ENCODE measurements at regions not wholly inside any gene's neighbourhood (a gene's known extent, or its start where the extent isn't known, plus 50 kb on each side); places are given as distances from the start of the nearest gene placed in this dataset.

GRCh38 chr2:217064234-217065011, 204.6 kb upstream of the TNP1 start:
- in situ Hi-C loops (cut with MboI; ENCODE audit: low sequenced_read_pairs): no loop called here

- in situ Hi-C loops (cut with MboI; ENCODE audit: low sequenced_read_pairs): no loop called here
Observed at GRCh38 chr2:217063238-217063755, 203.4 kb upstream of the TNP1 start.

GRCh38 chr2:217062768-217063167, 202.9 kb upstream of the TNP1 start:
- in situ Hi-C loops (cut with MboI; ENCODE audit: low sequenced_read_pairs): no loop called here

- in situ Hi-C loops (cut with MboI; ENCODE audit: low sequenced_read_pairs): no loop called here
Observed at GRCh38 chr2:217061916-217062505, 202.1 kb upstream of the TNP1 start.

GRCh38 chr2:217060951-217061547, 201.2 kb upstream of the TNP1 start:
- in situ Hi-C loops (cut with MboI; ENCODE audit: low sequenced_read_pairs): no loop called here

GRCh38 chr2:217060516-217060915, 200.7 kb upstream of the TNP1 start:
- in situ Hi-C loops (cut with MboI; ENCODE audit: low sequenced_read_pairs): no loop called here

- in situ Hi-C loops (cut with MboI; ENCODE audit: low sequenced_read_pairs): no loop called here
Observed at GRCh38 chr2:217058791-217059755, 199.2 kb upstream of the TNP1 start.

GRCh38 chr2:217057773-217058172, 197.9 kb upstream of the TNP1 start:
- in situ Hi-C loops (cut with MboI; ENCODE audit: low sequenced_read_pairs): no loop called here

- in situ Hi-C loops (cut with MboI; ENCODE audit: low sequenced_read_pairs): no loop called here
Observed at GRCh38 chr2:217055624-217056023, 195.8 kb upstream of the TNP1 start.

- in situ Hi-C loops (cut with MboI; ENCODE audit: low sequenced_read_pairs): no loop called here
Observed at GRCh38 chr2:217054791-217055190, 194.9 kb upstream of the TNP1 start.

GRCh38 chr2:217052856-217053577, 193.2 kb upstream of the TNP1 start:
- in situ Hi-C loops (cut with MboI; ENCODE audit: low sequenced_read_pairs): no loop called here

GRCh38 chr2:217051416-217051815, 191.6 kb upstream of the TNP1 start:
- in situ Hi-C loops (cut with MboI; ENCODE audit: low sequenced_read_pairs): no loop called here

GRCh38 chr2:217049956-217050355, 190.1 kb upstream of the TNP1 start:
- in situ Hi-C loops (cut with MboI; ENCODE audit: low sequenced_read_pairs): no loop called here

- in situ Hi-C loops (cut with MboI; ENCODE audit: low sequenced_read_pairs): no loop called here
Observed at GRCh38 chr2:217049422-217049821, 189.6 kb upstream of the TNP1 start.

GRCh38 chr2:217048730-217049129, 188.9 kb upstream of the TNP1 start:
- in situ Hi-C loops (cut with MboI; ENCODE audit: low sequenced_read_pairs): no loop called here

- in situ Hi-C loops (cut with MboI; ENCODE audit: low sequenced_read_pairs): no loop called here
Observed at GRCh38 chr2:217047631-217048030, 187.8 kb upstream of the TNP1 start.

GRCh38 chr2:217047209-217047608, 187.3 kb upstream of the TNP1 start:
- in situ Hi-C loops (cut with MboI; ENCODE audit: low sequenced_read_pairs): no loop called here

- in situ Hi-C loops (cut with MboI; ENCODE audit: low sequenced_read_pairs): no loop called here
Observed at GRCh38 chr2:217045700-217046475, 186.0 kb upstream of the TNP1 start.

- in situ Hi-C loops (cut with MboI; ENCODE audit: low sequenced_read_pairs): no loop called here
Observed at GRCh38 chr2:217040099-217040498, 180.2 kb upstream of the TNP1 start.
